Heart right ventricle (tissue), 16 donors: ENCODE measurements at regions not wholly inside any gene's neighbourhood (a gene's known extent, or its start where the extent isn't known, plus 50 kb on each side); places are given as distances from the start of the nearest gene placed in this dataset.
"Not testable (repeated sequence)": the region's sequence is repeated elsewhere in the genome, so short reads cannot be mapped to it uniquely, and the experiment has no call there.

Experiments used
- ATAC-seq, 8 donors: fragments of 200-7000 bp; cut with Tn5 transposase; one replicate each; pipeline ENCODE4 v1.9.1; 2020; ENCODE audit warnings: mild to moderate bottlenecking in 8 of 8, moderate library complexity in 8 of 8, moderate number of reproducible peaks in 1 of 8
- DNase-seq, 2 donors: peaks; one replicate each; pipeline ENCODE4 v3.0.0-alpha.2; 2020
- H3K27ac ChIP-seq, 10 donors: fragments of 200-600 bp; sonication (generic) in 2 of 10; one replicate each; pipeline versions ENCODE4 v1.5.0 to v1.8.0; 2020 to 2022; ENCODE audit warnings: mild to moderate bottlenecking in 3 of 10
- H3K27me3 ChIP-seq, 7 donors: fragments of 200-600 bp; one replicate each; pipeline ENCODE4 v1.8.0; 2021 to 2022; ENCODE audit warnings: mild to moderate bottlenecking in 2 of 7
- H3K36me3 ChIP-seq, 9 donors: fragments of 200-600 bp; sonication (generic) in 1 of 9; one replicate each; pipeline versions ENCODE4 v1.5.0 to v1.8.0; 2020 to 2022; ENCODE audit warnings: mild to moderate bottlenecking in 2 of 9
- H3K4me1 ChIP-seq, 9 donors: fragments of 200-600 bp; sonication (generic) in 1 of 9; one replicate each; pipeline versions ENCODE4 v1.5.0 to v1.8.0; 2020 to 2022; ENCODE audit warnings: mild to moderate bottlenecking in 4 of 9
- H3K4me3 ChIP-seq, 10 donors: fragments of 200-600 bp; sonication (generic) in 2 of 10; one replicate each; pipeline versions ENCODE4 v1.5.0 to v1.8.0; 2020 to 2022; ENCODE audit warnings: mild to moderate bottlenecking in 7 of 10, moderate library complexity in 2 of 10
- H3K9me3 ChIP-seq, 11 donors: fragments of 200-600 bp in 10 of 11; sonication (generic) in 2 of 11; one replicate each; pipeline versions ENCODE4 v1.5.0 to v1.8.0; 2013 to 2022; ENCODE audit warnings: mild to moderate bottlenecking in 2 of 11, control low read depth in 1 of 11, moderate library complexity in 1 of 11
- WGBS, 2 donors: extraction: QIAGEN DNeasy Blood & Tissue Kit; methylation state at CpG; one replicate each; pipeline ENCODE4 v1.1.7; 2013; ENCODE audit warnings: inconsistent platforms in 1 of 2; 5-methylcytosine and 5-hydroxymethylcytosine counted together
- intact Hi-C, 10 donors: fragments of 100-400 bp; cut with DNase I; formaldehyde crosslinking; loops; one replicate each; pipeline versions ENCODE4 v1.11.1 to v1.14.2; 2022
- TF ChIP-seq, protein P1 (sequence below), 9 donors: fragments of 200-600 bp; sonication (generic) in 2 of 9; IDR thresholded peaks; one replicate each; pipeline versions ENCODE4 v1.5.0 to v1.8.0; 2021 to 2022; ENCODE audit warnings: antibody characterized with exemption in 9 of 9, mild to moderate bottlenecking in 5 of 9, moderate library complexity in 1 of 9
- donor health status: Arrhythmogenic right ventricular cardiomyopathy.
- donor health status: ischemic (EF 13 %, LVEDD 7.1; RV severe dilation, severe dysfunction).
- donor health status: healthy with polysubstance abuse.
- donor health status: DM: no; HTN: yes; CAD: no.
- donor health status: DM: no; HTN: no; CAD: no.
- donor health status: ischemic (EF 25% LVEDD 6.9; RV normal size, moderate dysfunction).
- donor health status: ischemic (EF 25% LVEDD 5.7; RV mildly dilated, moderate dysfunction).
- donor health status: healthy.
- donor health status: DM: yes; HTN: yes; CAD: no.
- donor health status: Ischemic cardiomyopathy.
- donor health status: ischemic (EF 35%, LVEDD 5.7; RV mildly dilated, moderate dysfunction).
- donor health status: nonischemic (EF 11% LVEDD 7.7; RV severe dilation, severe dysfunction).
- donor health status: DM: yes; HTN: yes; CAD: no.
- donor health status: PGD.
- donor health status: ischemic (EF 29% LVEDD 5.4; RV normal size, mild dysfunction).
- donor health status: nonischemic (EF 23%, LVEDD 6.1; RV moderate dilation, normal function).

DNA sequence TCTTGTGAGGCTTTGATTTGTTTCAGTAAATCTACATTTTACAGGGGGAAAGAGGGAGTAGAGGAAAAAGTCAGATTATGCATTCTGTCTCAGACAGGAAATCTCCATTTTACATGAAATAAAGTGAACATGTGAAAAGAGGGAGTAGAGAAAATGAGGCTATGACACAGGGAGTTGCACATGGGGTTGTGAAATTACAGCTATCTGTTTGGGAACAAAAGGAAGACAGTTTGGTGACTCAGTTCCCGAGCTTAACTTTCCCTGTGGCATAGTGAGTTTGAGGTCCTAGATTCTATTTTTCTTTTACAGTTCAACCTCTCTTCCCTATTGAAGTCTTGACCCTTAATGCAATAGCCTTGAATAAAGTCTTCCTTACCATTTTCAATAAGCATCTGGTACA is 63.2 kb upstream of the AGR3 start:
- intact Hi-C loops = no loop called here
- H3K4me3 ChIP-seq = no peak overlapping the region
- no peaks in the 10 kb centered on the region for H3K27me3 ChIP-seq
- H3K4me1 ChIP-seq = peaks cover 0 to 7% (median 0%) of the 10 kb centered on the region in 9 donors
- 85 to 92% methylated on average over 1 of the region's 1 CpG for WGBS, 2 donors
- ATAC-seq = no peak
- TF ChIP-seq, protein P1, sequence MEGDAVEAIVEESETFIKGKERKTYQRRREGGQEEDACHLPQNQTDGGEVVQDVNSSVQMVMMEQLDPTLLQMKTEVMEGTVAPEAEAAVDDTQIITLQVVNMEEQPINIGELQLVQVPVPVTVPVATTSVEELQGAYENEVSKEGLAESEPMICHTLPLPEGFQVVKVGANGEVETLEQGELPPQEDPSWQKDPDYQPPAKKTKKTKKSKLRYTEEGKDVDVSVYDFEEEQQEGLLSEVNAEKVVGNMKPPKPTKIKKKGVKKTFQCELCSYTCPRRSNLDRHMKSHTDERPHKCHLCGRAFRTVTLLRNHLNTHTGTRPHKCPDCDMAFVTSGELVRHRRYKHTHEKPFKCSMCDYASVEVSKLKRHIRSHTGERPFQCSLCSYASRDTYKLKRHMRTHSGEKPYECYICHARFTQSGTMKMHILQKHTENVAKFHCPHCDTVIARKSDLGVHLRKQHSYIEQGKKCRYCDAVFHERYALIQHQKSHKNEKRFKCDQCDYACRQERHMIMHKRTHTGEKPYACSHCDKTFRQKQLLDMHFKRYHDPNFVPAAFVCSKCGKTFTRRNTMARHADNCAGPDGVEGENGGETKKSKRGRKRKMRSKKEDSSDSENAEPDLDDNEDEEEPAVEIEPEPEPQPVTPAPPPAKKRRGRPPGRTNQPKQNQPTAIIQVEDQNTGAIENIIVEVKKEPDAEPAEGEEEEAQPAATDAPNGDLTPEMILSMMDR (IDR thresholded peaks at IDR 0.05) = no peak
- H3K27ac ChIP-seq = no peak overlapping the region
- H3K36me3 ChIP-seq = no peaks in the 10 kb centered on the region
- H3K9me3 ChIP-seq = peaks cover 0 to 23% (median 7%) of the 10 kb centered on the region in 11 donors
- no peak for DNase-seq

DNA sequence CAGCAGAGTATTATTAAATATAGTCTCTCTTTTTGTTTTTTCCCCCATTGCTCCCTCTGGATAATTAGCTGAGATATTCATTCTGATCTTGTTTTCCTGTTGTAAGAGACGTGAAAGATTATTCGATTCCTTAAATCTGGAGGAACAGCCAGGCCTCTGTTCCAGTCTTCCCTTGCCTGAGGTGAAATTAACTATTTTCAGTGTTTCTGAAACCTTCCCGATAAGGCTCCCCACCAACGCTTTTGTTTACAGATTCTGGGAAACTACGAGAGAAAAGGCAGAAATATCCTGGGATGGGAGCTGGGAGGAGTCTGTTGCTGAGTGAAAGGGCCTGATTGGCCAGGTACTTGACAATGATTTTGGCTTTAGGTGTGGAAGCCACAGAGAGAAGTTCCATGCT is 63.6 kb upstream of the AGR3 start:
- TF ChIP-seq, protein P1 (IDR thresholded peaks at IDR 0.05) = no peak
- Histone ChIP-seq H3K4me1 (peaks cover 0 to 7% (median 0%) of the 10 kb centered on the region in 9 donors), H3K4me3 (no peak overlapping the region), H3K27ac (no peak overlapping the region), H3K27me3 (no peaks in the 10 kb centered on the region), H3K9me3 (peaks cover 0 to 23% (median 7%) of the 10 kb centered on the region in 11 donors), H3K36me3 (no peaks in the 10 kb centered on the region)
- ATAC-seq = no peak
- DNase-seq = no peak
- 94 to 95% methylated on average over 5 of the region's 5 CpGs for WGBS, 2 donors
- intact Hi-C loops = no loop called here

DNA sequence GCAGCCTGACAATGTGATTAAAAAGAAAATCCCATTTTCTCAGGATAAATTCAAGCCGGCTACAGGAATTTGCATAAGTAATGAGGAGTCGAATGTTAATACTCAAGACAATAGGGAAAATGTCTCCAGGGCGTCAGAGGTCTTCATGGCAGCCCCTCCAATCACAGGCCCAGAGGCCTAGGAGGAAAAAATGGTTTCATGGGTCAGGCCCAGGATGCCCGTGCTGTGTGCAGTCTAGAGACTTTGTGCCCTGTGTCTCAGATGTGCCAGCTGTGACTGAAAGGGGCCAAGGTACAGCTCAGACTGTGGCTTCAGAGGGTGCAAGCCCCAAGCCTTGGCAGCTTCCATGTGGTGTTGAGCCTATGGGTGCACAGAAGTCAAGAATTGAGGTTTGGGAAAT is 66.3 kb upstream of the AGR3 start:
- intact Hi-C loops, ATAC-seq, H3K36me3 ChIP-seq, DNase-seq, H3K4me1 ChIP-seq, H3K4me3 ChIP-seq, H3K27ac ChIP-seq, H3K27me3 ChIP-seq: not testable (repeated sequence)
- peaks cover 0 to 23% (median 7%) of the 10 kb centered on the region in 11 donors for H3K9me3 ChIP-seq
- WGBS, 2 donors = 92 to 94% methylated on average over 4 of the region's 4 CpGs

DNA sequence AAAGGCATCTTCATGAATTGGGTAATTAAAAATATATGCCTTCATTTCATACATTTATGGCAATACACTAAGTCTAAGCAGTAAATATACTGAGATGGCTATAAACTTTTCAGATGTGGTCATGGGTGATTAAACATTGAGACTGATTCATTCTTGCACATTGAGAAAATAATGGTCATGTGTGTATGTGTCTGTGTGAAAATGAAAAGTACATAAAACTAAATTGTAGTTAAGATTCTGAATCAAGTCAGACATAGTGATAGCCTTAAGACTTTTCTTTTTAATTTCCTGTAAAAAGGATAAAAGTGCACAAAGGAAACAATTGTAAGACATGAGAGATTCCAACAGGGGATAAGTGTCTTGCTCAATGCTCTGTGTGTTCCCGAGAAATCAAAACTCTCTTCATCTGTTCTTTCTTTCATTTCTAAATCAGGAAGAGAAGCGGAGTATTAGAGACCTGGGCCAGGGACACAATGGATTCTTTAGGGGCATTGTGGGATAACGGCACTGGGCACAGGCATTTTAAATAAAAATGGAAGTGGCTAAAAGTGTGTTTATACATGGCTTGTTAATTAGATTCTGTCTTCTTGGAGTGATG is 69.8 kb upstream of the AGR3 start:
- TF ChIP-seq, protein P1 (IDR thresholded peaks at IDR 0.05) = no peak
- Histone ChIP-seq H3K9me3 (peaks cover 0 to 23% (median 7%) of the 10 kb centered on the region in 11 donors), H3K27me3 (no peaks in the 10 kb centered on the region), H3K4me3 (peak overlapping the region in 2 of 10 donors; percentile 8 to 15), H3K4me1 (peaks cover 3 to 18% (median 8%) of the 10 kb centered on the region in 9 donors), H3K27ac (peak overlapping the region in 3 of 10 donors; percentile 1 to 47 (median 10)), H3K36me3 (no peaks in the 10 kb centered on the region)
- ATAC-seq (no peak), DNase-seq (no peak)
- intact Hi-C loops = no loop called here
- WGBS, 2 donors = 67 to 74% methylated on average over 3 of the region's 3 CpGs

DNA sequence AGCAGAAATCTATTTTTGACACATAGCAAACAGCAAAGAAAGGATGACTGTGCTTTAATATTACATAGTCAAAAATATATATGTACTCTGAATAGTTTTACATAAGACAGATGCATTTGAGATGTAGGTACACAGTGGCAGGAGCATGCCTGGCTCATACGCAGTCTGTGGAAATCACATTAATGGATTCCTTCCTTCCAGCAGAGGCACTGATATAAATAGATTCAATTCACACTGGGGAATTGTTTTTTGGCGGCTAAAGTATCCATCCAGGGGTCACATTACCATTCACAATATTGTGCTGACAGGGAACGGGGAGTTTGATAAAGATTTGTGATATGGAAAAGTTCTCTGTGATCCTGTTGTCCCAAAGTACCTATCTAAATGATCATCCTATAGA is 72.5 kb upstream of the AGR3 start:
- H3K36me3 ChIP-seq = no peaks in the 10 kb centered on the region
- H3K4me1 ChIP-seq = peaks cover 3 to 18% (median 8%) of the 10 kb centered on the region in 9 donors
- H3K27me3 ChIP-seq = no peaks in the 10 kb centered on the region
- peak overlapping the region in 1 of 10 donors; percentile 4 for H3K27ac ChIP-seq
- TF ChIP-seq, protein P1 (IDR thresholded peaks at IDR 0.05) = no peak
- no peak overlapping the region for H3K4me3 ChIP-seq
- WGBS, 2 donors = 3 to 18% methylated on average over 3 of the region's 3 CpGs
- no peak for DNase-seq
- intact Hi-C loops = no loop called here
- peak in 6 of 8 donors; percentile 22 to 52 (median 44) for ATAC-seq
- H3K9me3 ChIP-seq = peaks cover 0 to 12% (median 0%) of the 10 kb centered on the region in 11 donors
